Stimulated activated CD4-positive, alpha-beta T cell treated with anti-CD3 and anti-CD28 coated beads, Interleukin-4, amount 100 ng/mL, for 48 hours (primary cell): ENCODE measurements at regions not wholly inside any gene's neighbourhood (a gene's known extent, or its start where the extent isn't known, plus 50 kb on each side); places are given as distances from the start of the nearest gene placed in this dataset.
A peak's percentile ranks its signal among the peaks of the same experiment; 100 is the strongest.

Source experiments
- DNase-seq, 2 donors: peaks; one replicate each; pipeline ENCODE4 v3.0.0-alpha.2; 2020; ENCODE audit warnings: low read depth in 2 of 2

DNA sequence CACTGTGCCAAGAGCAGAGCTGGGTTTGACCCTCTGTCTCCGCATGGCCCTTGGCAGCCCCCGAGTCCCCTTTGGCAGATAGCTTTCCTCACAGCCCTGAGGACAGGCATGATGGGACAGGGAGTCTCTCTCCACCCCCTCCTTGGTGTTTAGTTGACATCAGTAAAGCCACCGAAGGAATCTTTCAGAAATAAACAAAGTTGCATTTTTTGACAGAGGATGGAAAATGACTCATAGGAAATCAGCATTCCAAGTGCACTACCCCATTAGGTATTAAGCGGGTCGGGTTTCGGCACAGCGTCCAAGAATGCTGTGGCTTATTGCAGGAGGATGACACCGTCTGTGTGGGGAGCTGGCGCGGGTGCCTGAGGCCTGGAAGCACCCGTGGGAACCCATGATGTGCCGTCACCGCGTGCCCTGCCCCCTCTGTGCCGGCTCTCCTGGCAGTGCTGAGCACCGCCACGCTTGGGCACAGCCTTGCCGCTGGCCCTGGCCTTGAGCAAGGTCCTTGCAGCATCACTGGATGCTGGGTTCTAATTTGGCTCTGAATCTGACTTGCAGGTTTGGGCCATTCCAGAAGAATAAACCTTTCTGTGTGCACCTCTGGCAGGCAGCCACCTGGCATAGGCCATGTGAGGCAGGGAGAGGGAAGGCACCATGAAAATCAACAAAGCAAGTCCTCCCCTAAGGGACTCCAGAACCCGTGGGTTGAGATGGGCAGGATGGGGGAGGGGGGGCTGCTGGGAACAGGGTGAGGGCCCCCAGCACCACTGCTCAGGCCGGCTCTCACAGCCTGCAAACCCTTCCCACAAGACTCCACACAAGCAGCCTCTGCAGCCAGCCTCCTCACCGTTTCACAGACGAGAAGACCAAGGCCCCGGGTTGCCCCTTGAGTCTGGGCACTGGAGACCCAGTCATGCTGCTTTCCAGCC lies 50.5 kb upstream of the ZNF469 start:
- no peak for DNase-seq

- DNase-seq, result peak; percentile 7
Observed at GRCh38 chr16:88332921-88333825, 49.6 kb upstream of the ZNF469 start.
